GM12875 (cell line): ENCODE measurements at regions not wholly inside any gene's neighbourhood (a gene's known extent, or its start where the extent isn't known, plus 50 kb on each side); places are given as distances from the start of the nearest gene placed in this dataset.

Source experiments
- H3K4me3 ChIP-seq: one replicate; pipeline ENCODE4 v1.5.1; 2011; ENCODE audit warnings: low read depth, low read length, control low read depth
- CTCF ChIP-seq: IDR thresholded peaks from 2 replicates; pipeline ENCODE4 v1.5.1; 2011; ENCODE audit warnings: low read depth, mild to moderate bottlenecking, control low read depth, inconsistent platforms, low read length, moderate library complexity, borderline replicate concordance; ENCODE audit not compliant: insufficient read depth

GRCh38 chr17:74087002-74087585 lies 116.4 kb upstream of the RPL38 start:
- no peak for TF ChIP-seq CTCF
- no peak overlapping the region for H3K4me3 ChIP-seq

- H3K4me3 ChIP-seq = no peak overlapping the region
- TF ChIP-seq CTCF = no peak
These were observed 115.1 kb upstream of the RPL38 start for GRCh38 chr17:74088285-74088933.

- no peak overlapping the region for H3K4me3 ChIP-seq
- no peak for TF ChIP-seq CTCF
These were observed 114.5 kb upstream of the RPL38 start for GRCh38 chr17:74088934-74089329.

GRCh38 chr17:74089380-74089779 lies 114.1 kb upstream of the RPL38 start:
- no peak overlapping the region for H3K4me3 ChIP-seq
- TF ChIP-seq CTCF = no peak

- TF ChIP-seq CTCF = peak; percentile 93
- H3K4me3 ChIP-seq = no peak overlapping the region
These were observed 113.5 kb upstream of the RPL38 start for GRCh38 chr17:74089869-74090464.

GRCh38 chr17:74094651-74095050 lies 108.8 kb upstream of the RPL38 start:
- TF ChIP-seq CTCF = no peak

GRCh38 chr17:74096456-74096855 lies 107.0 kb upstream of the RPL38 start:
- TF ChIP-seq CTCF = no peak
- no peak overlapping the region for H3K4me3 ChIP-seq

More at GRCh38 chr17:74094651-74095050, 108.8 kb upstream of the RPL38 start:
- H3K4me3 ChIP-seq = no peak overlapping the region
